Adrenal gland (tissue), 5 donors: ENCODE measurements at regions not wholly inside any gene's neighbourhood (a gene's known extent, or its start where the extent isn't known, plus 50 kb on each side); places are given as distances from the start of the nearest gene placed in this dataset.

Experiments used
- POLR2A ChIP-seq, 2 donors: fragments of 450-650 bp; IDR thresholded peaks; one replicate each; pipeline ENCODE4 v1.6.1; 2017; ENCODE audit warnings: antibody characterized with exemption in 2 of 2, mild to moderate bottlenecking in 2 of 2, moderate library complexity in 1 of 2
- TF ChIP-seq, protein P1 (sequence below), 6 experiments: fragments of 450-650 bp in 4 of 6; fragments of 200-600 bp in 2 of 6; sonication (generic) in 1 of 6; IDR thresholded peaks; 1 replicate in 5 of 6; 2 replicates in 1 of 6; pipeline versions ENCODE4 v1.5.1 to v1.8.0; 2016 to 2021; ENCODE audit warnings: antibody characterized with exemption in 6 of 6, mild to moderate bottlenecking in 2 of 6, moderate library complexity in 1 of 6
- donor health status: DM: no; HTN: no; CAD: no.

DNA sequence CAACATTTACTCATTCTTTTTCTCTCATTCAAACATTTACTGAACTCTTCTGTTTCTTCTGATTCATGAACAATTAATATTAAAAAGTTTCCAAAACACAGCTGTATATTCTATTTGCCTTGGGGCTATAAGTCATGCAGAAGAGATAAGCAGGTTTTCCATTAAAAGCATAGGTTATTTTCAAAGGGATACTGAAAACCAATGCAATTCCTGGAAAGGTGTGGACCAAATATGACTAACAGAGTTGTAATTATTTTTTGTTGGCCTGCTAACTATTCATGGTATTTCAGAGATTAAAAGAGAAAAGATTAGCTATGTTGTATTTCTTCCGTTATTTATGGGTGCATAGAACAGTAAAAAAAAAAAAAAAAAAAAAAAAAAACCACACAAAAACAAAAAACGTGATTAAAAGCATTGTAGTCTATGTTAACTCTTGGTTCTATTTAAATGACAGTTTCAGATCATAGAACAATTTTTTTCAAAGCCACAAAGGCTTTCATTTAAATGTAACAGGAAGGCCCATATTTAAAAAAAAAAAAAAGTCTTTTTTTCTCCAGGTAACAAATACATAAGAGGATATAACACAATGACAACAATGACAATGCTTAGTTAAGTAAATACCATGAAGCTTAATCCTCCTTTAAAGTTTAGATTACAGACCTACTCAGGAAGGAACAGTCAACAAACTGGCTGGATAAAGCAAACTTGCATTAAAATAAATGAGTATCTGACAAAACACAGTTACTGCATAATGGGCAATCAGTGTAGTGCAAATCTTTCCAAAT lies 1042.9 kb downstream of the GATA3 start:
- no peak for TF ChIP-seq POLR2A (IDR thresholded peaks at IDR 0.05)
- TF ChIP-seq, protein P1, sequence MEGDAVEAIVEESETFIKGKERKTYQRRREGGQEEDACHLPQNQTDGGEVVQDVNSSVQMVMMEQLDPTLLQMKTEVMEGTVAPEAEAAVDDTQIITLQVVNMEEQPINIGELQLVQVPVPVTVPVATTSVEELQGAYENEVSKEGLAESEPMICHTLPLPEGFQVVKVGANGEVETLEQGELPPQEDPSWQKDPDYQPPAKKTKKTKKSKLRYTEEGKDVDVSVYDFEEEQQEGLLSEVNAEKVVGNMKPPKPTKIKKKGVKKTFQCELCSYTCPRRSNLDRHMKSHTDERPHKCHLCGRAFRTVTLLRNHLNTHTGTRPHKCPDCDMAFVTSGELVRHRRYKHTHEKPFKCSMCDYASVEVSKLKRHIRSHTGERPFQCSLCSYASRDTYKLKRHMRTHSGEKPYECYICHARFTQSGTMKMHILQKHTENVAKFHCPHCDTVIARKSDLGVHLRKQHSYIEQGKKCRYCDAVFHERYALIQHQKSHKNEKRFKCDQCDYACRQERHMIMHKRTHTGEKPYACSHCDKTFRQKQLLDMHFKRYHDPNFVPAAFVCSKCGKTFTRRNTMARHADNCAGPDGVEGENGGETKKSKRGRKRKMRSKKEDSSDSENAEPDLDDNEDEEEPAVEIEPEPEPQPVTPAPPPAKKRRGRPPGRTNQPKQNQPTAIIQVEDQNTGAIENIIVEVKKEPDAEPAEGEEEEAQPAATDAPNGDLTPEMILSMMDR (IDR thresholded peaks at IDR 0.05), result no peak
